Large intestine (tissue), 3 donors: ENCODE measurements at regions not wholly inside any gene's neighbourhood (a gene's known extent, or its start where the extent isn't known, plus 50 kb on each side); places are given as distances from the start of the nearest gene placed in this dataset.

Source experiments
- DNase-seq, 2 donors: peaks; one replicate each; pipeline versions ENCODE4 v3.0.0 to v3.0.0-alpha.2; 2013
- H3K27ac ChIP-seq: one replicate; pipeline ENCODE4 v1.5.1; 2013; ENCODE audit warnings: low read length
- H3K27me3 ChIP-seq: 2 replicates; pipeline ENCODE4 v1.6.1; 2013; ENCODE audit warnings: low read length; ENCODE audit not compliant: control insufficient read depth, insufficient read depth
- H3K36me3 ChIP-seq: 2 replicates; pipeline ENCODE4 v1.6.1; 2013; ENCODE audit warnings: low read length; ENCODE audit not compliant: control insufficient read depth, insufficient read depth
- H3K4me1 ChIP-seq: one replicate; pipeline ENCODE4 v1.6.1; 2013; ENCODE audit warnings: low read length; ENCODE audit not compliant: control insufficient read depth, insufficient read depth
- H3K4me3 ChIP-seq: one replicate; pipeline ENCODE4 v1.5.1; 2013; ENCODE audit warnings: low read length
- H3K9me3 ChIP-seq: one replicate; pipeline ENCODE4 v1.6.1; 2013; ENCODE audit warnings: mild to moderate bottlenecking, low read depth, low read length, moderate library complexity; ENCODE audit not compliant: control insufficient read depth
- WGBS: methylation state at CpG from one replicate; pipeline ENCODE4 v1.1.5; 2013; ENCODE audit warnings: low lambda C conversion rate; ENCODE audit not compliant: insufficient coverage; 5-methylcytosine and 5-hydroxymethylcytosine counted together

GRCh38 chr1:208326033-208326432 lies 81.8 kb upstream of the PLXNA2 start:
- peak in 1 of 2 donors; percentile 9 for DNase-seq
- Histone ChIP-seq H3K27me3 (peaks cover 12% of the 10 kb centered on the region), H3K9me3 (no peaks in the 10 kb centered on the region), H3K36me3 (no peaks in the 10 kb centered on the region), H3K4me1 (no peaks in the 10 kb centered on the region), H3K27ac (no peak overlapping the region), H3K4me3 (no peak overlapping the region)
- WGBS = no CpG with 5 or more reads among the region's 1 CpG

- H3K36me3 ChIP-seq = no peaks in the 10 kb centered on the region
- no peaks in the 10 kb centered on the region for H3K4me1 ChIP-seq
- WGBS = no CpG with 5 or more reads among the region's 2 CpGs
- peaks cover 6% of the 10 kb centered on the region for H3K27me3 ChIP-seq
- H3K27ac ChIP-seq = no peak overlapping the region
- no peak for DNase-seq
- H3K4me3 ChIP-seq = no peak overlapping the region
- H3K9me3 ChIP-seq = no peaks in the 10 kb centered on the region
These were observed 85.1 kb upstream of the PLXNA2 start for GRCh38 chr1:208329300-208329699.

- H3K4me3 ChIP-seq = no peak overlapping the region
- H3K4me1 ChIP-seq = no peaks in the 10 kb centered on the region
- no peak overlapping the region for H3K27ac ChIP-seq
- DNase-seq = no peak
- H3K27me3 ChIP-seq = peaks cover 6% of the 10 kb centered on the region
- H3K36me3 ChIP-seq = no peaks in the 10 kb centered on the region
- H3K9me3 ChIP-seq = no peaks in the 10 kb centered on the region
- no CpG with 5 or more reads among the region's 6 CpGs for WGBS
These were observed 88.0 kb upstream of the PLXNA2 start for GRCh38 chr1:208332036-208332773.

- WGBS = no CpG with 5 or more reads among the region's 1 CpG
- DNase-seq = no peak
- no peak overlapping the region for H3K4me3 ChIP-seq
- H3K9me3 ChIP-seq = no peaks in the 10 kb centered on the region
- no peak overlapping the region for H3K27ac ChIP-seq
- H3K36me3 ChIP-seq = no peaks in the 10 kb centered on the region
- H3K27me3 ChIP-seq = peaks cover 6% of the 10 kb centered on the region
- no peaks in the 10 kb centered on the region for H3K4me1 ChIP-seq
These were observed 88.6 kb upstream of the PLXNA2 start for GRCh38 chr1:208332774-208333126.

GRCh38 chr1:208333676-208334075 lies 89.5 kb upstream of the PLXNA2 start:
- WGBS = no CpG with 5 or more reads among the region's 2 CpGs
- Histone ChIP-seq H3K4me3 (no peak overlapping the region), H3K27ac (no peak overlapping the region), H3K27me3 (peaks cover 6% of the 10 kb centered on the region), H3K9me3 (no peaks in the 10 kb centered on the region), H3K4me1 (no peaks in the 10 kb centered on the region), H3K36me3 (no peaks in the 10 kb centered on the region)
- no peak for DNase-seq

GRCh38 chr1:208335371-208336136 lies 91.4 kb upstream of the PLXNA2 start:
- peaks cover 5% of the 10 kb centered on the region for H3K27me3 ChIP-seq
- no peak for DNase-seq
- no CpG with 5 or more reads among the region's 9 CpGs for WGBS

GRCh38 chr1:208336137-208336518 lies 91.9 kb upstream of the PLXNA2 start:
- WGBS = no CpG with 5 or more reads among the region's 6 CpGs
- Histone ChIP-seq H3K36me3 (no peaks in the 10 kb centered on the region), H3K27ac (no peak overlapping the region), H3K4me1 (no peaks in the 10 kb centered on the region), H3K27me3 (peaks cover 5% of the 10 kb centered on the region), H3K9me3 (no peaks in the 10 kb centered on the region), H3K4me3 (no peak overlapping the region)
- no peak for DNase-seq

More at GRCh38 chr1:208335371-208336136, 91.4 kb upstream of the PLXNA2 start:
- Histone ChIP-seq H3K9me3 (no peaks in the 10 kb centered on the region), H3K36me3 (no peaks in the 10 kb centered on the region), H3K4me3 (no peak overlapping the region), H3K27ac (no peak overlapping the region), H3K4me1 (no peaks in the 10 kb centered on the region)

- Histone ChIP-seq H3K27ac (no peak overlapping the region), H3K36me3 (no peaks in the 10 kb centered on the region), H3K4me3 (no peak overlapping the region), H3K4me1 (no peaks in the 10 kb centered on the region), H3K9me3 (no peaks in the 10 kb centered on the region), H3K27me3 (peaks cover 8% of the 10 kb centered on the region)
- no peak for DNase-seq
- 90% methylated on average over 2 of the region's 2 CpGs for WGBS
These were observed 95.7 kb upstream of the PLXNA2 start for GRCh38 chr1:208339911-208340310.

GRCh38 chr1:208343226-208343625 lies 99.0 kb upstream of the PLXNA2 start:
- Histone ChIP-seq H3K9me3 (no peaks in the 10 kb centered on the region), H3K36me3 (no peaks in the 10 kb centered on the region), H3K4me3 (no peak overlapping the region), H3K27me3 (peaks cover 8% of the 10 kb centered on the region), H3K4me1 (no peaks in the 10 kb centered on the region), H3K27ac (no peak overlapping the region)
- 100% methylated on average over 3 of the region's 4 CpGs for WGBS
- DNase-seq = no peak

- Histone ChIP-seq H3K27me3 (peaks cover 5% of the 10 kb centered on the region), H3K4me1 (no peaks in the 10 kb centered on the region), H3K9me3 (no peaks in the 10 kb centered on the region), H3K27ac (no peak overlapping the region), H3K36me3 (no peaks in the 10 kb centered on the region), H3K4me3 (no peak overlapping the region)
- DNase-seq = no peak
- WGBS = 85% methylated on average over 2 of the region's 9 CpGs
These were observed 100.1 kb upstream of the PLXNA2 start for GRCh38 chr1:208344202-208344857.
